ENCODE measurements at regions not wholly inside any gene's neighbourhood (a gene's known extent, or its start where the extent isn't known, plus 50 kb on each side); places are given as distances from the start of the nearest gene placed in this dataset.

- no peak for TF ChIP-seq CTCF (IDR thresholded peaks at IDR 0.05; ENCODE audit: low read length)
- no peak for TF ChIP-seq EZH2phosphoT487 (IDR thresholded peaks at IDR 0.05; ENCODE audit: low read length)
Measured at GRCh38 chr1:36562181-36562685, 79.5 kb upstream of the CSF3R start.
